IPS-15b (cell line): ENCODE measurements at regions not wholly inside any gene's neighbourhood (a gene's known extent, or its start where the extent isn't known, plus 50 kb on each side); places are given as distances from the start of the nearest gene placed in this dataset.

Source experiments
- H3K27me3 ChIP-seq: one replicate; pipeline ENCODE4 v1.6.1; 2013; ENCODE audit warnings: low read length; ENCODE audit not compliant: control insufficient read depth, insufficient read depth
- H3K36me3 ChIP-seq: one replicate; pipeline ENCODE4 v1.6.1; 2013; ENCODE audit warnings: low read length; ENCODE audit not compliant: control insufficient read depth, insufficient read depth
- H3K4me1 ChIP-seq: one replicate; pipeline ENCODE4 v1.6.1; 2013; ENCODE audit warnings: mild to moderate bottlenecking, low read length; ENCODE audit not compliant: control insufficient read depth, insufficient read depth
- H3K4me3 ChIP-seq: one replicate; pipeline ENCODE4 v1.5.1; 2013; ENCODE audit warnings: low read depth, low read length
- H3K9ac ChIP-seq: one replicate; pipeline ENCODE4 v1.6.1; 2013; ENCODE audit warnings: low read depth, mild to moderate bottlenecking, low read length
- H3K9me3 ChIP-seq: one replicate; pipeline ENCODE4 v1.6.1; 2013; ENCODE audit warnings: mild to moderate bottlenecking, low read length; ENCODE audit not compliant: control insufficient read depth, insufficient read depth

- H3K27me3 ChIP-seq, result no peaks in the 10 kb centered on the region
- H3K4me3 ChIP-seq, result no peak overlapping the region
- H3K9ac ChIP-seq, result no peak overlapping the region
- H3K4me1 ChIP-seq, result peaks cover 3% of the 10 kb centered on the region
- H3K9me3 ChIP-seq, result no peaks in the 10 kb centered on the region
- no peaks in the 10 kb centered on the region for H3K36me3 ChIP-seq
Measured at GRCh38 chr3:124522082-124522625, 208.1 kb upstream of the UMPS start.

GRCh38 chr3:124526601-124527000 is 203.7 kb upstream of the UMPS start:
- H3K36me3 ChIP-seq, result no peaks in the 10 kb centered on the region
- no peak overlapping the region for H3K4me3 ChIP-seq
- no peaks in the 10 kb centered on the region for H3K27me3 ChIP-seq
- peaks cover 6% of the 10 kb centered on the region for H3K4me1 ChIP-seq
- no peaks in the 10 kb centered on the region for H3K9me3 ChIP-seq
- no peak overlapping the region for H3K9ac ChIP-seq

- Histone ChIP-seq H3K4me1 (peaks cover 6% of the 10 kb centered on the region), H3K4me3 (no peak overlapping the region), H3K27me3 (no peaks in the 10 kb centered on the region), H3K9me3 (no peaks in the 10 kb centered on the region), H3K9ac (no peak overlapping the region), H3K36me3 (no peaks in the 10 kb centered on the region)
Measured at GRCh38 chr3:124529826-124530571, 200.3 kb upstream of the UMPS start.

- Histone ChIP-seq H3K4me1 (peaks cover 6% of the 10 kb centered on the region), H3K9me3 (no peaks in the 10 kb centered on the region), H3K4me3 (no peak overlapping the region), H3K27me3 (no peaks in the 10 kb centered on the region), H3K36me3 (no peaks in the 10 kb centered on the region), H3K9ac (no peak overlapping the region)
Measured at GRCh38 chr3:124530916-124531315, 199.3 kb upstream of the UMPS start.

- Histone ChIP-seq H3K4me1 (peaks cover 6% of the 10 kb centered on the region), H3K27me3 (no peaks in the 10 kb centered on the region), H3K4me3 (no peak overlapping the region), H3K36me3 (no peaks in the 10 kb centered on the region), H3K9me3 (no peaks in the 10 kb centered on the region), H3K9ac (no peak overlapping the region)
Measured at GRCh38 chr3:124532071-124532470, 198.2 kb upstream of the UMPS start.

GRCh38 chr3:124535306-124535705 is 194.9 kb upstream of the UMPS start:
- Histone ChIP-seq H3K36me3 (no peaks in the 10 kb centered on the region), H3K27me3 (no peaks in the 10 kb centered on the region), H3K9me3 (no peaks in the 10 kb centered on the region), H3K4me3 (no peak overlapping the region), H3K4me1 (no peaks in the 10 kb centered on the region), H3K9ac (no peak overlapping the region)

- Histone ChIP-seq H3K36me3 (no peaks in the 10 kb centered on the region), H3K27me3 (no peaks in the 10 kb centered on the region), H3K4me3 (no peak overlapping the region), H3K4me1 (peaks cover 3% of the 10 kb centered on the region), H3K9ac (no peak overlapping the region), H3K9me3 (no peaks in the 10 kb centered on the region)
Measured at GRCh38 chr3:124540550-124541211, 189.6 kb upstream of the UMPS start.

- Histone ChIP-seq H3K4me1 (peaks cover 4% of the 10 kb centered on the region), H3K9me3 (no peaks in the 10 kb centered on the region), H3K27me3 (no peaks in the 10 kb centered on the region), H3K9ac (no peak overlapping the region), H3K36me3 (no peaks in the 10 kb centered on the region), H3K4me3 (no peak overlapping the region)
Measured at GRCh38 chr3:124542214-124542869, 187.9 kb upstream of the UMPS start.

- no peak overlapping the region for H3K4me3 ChIP-seq
- peaks cover 4% of the 10 kb centered on the region for H3K4me1 ChIP-seq
- H3K9me3 ChIP-seq, result no peaks in the 10 kb centered on the region
- no peak overlapping the region for H3K9ac ChIP-seq
- peaks cover 8% of the 10 kb centered on the region for H3K27me3 ChIP-seq
- H3K36me3 ChIP-seq, result no peaks in the 10 kb centered on the region
Measured at GRCh38 chr3:124545891-124546290, 184.4 kb upstream of the UMPS start.

GRCh38 chr3:124552224-124552623 is 178.0 kb upstream of the UMPS start:
- no peak overlapping the region for H3K9ac ChIP-seq
- no peaks in the 10 kb centered on the region for H3K9me3 ChIP-seq
- H3K36me3 ChIP-seq, result no peaks in the 10 kb centered on the region
- H3K27me3 ChIP-seq, result peaks cover 8% of the 10 kb centered on the region
- H3K4me3 ChIP-seq, result no peak overlapping the region
- H3K4me1 ChIP-seq, result no peaks in the 10 kb centered on the region

- no peaks in the 10 kb centered on the region for H3K9me3 ChIP-seq
- H3K27me3 ChIP-seq, result peaks cover 8% of the 10 kb centered on the region
- H3K9ac ChIP-seq, result no peak overlapping the region
- no peaks in the 10 kb centered on the region for H3K36me3 ChIP-seq
- no peak overlapping the region for H3K4me3 ChIP-seq
- H3K4me1 ChIP-seq, result no peaks in the 10 kb centered on the region
Measured at GRCh38 chr3:124553178-124553577, 177.1 kb upstream of the UMPS start.
